ENCODE measurements at regions not wholly inside any gene's neighbourhood (a gene's known extent, or its start where the extent isn't known, plus 50 kb on each side); places are given as distances from the start of the nearest gene placed in this dataset.

DNA sequence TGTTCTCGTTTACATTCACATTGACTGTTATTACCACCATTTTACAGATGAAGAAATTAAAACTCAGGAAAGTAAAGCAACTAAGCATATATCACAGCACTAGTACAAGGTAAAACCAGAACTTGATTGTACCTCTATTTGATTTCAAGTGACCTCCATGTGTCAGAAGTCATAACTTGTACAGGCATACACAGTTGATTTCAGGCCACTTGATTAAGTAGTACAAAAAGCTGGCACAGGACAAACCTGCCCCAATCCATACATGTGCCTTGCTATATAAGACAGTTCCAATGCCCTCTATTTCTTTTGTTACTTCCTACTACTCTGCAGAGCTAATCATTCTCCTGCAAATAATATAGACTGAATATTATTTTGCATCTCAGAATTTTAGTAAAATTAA, 58.8 kb upstream of the VGLL2 start:
- Mint-ChIP-seq H3K27me3 (no peaks in the 10 kb centered on the region), H3K36me3 (no peaks in the 10 kb centered on the region), H3K9me3 (peaks cover 0 to 5% (median 0%) of the 10 kb centered on the region in 5 donors), H3K4me3 (no peak overlapping the region), H3K27ac (no peak overlapping the region), H3K4me1 (no peaks in the 10 kb centered on the region)
- H3K9me3 ChIP-seq (ENCODE audit: low read length) = no peaks in the 10 kb centered on the region
- ChIA-PET CTCF (no interaction called here), POLR2A (no interaction called here)
- H3K27me3 ChIP-seq (ENCODE audit: insufficient read depth, low read length, poor library complexity, severe bottlenecking) = no peaks in the 10 kb centered on the region
- H3K36me3 ChIP-seq (ENCODE audit: insufficient read depth, low read length) = no peaks in the 10 kb centered on the region
- DNase-seq = no peak
- no peak overlapping the region for H3K4me3 ChIP-seq (ENCODE audit: low read length)
- no peaks in the 10 kb centered on the region for H3K4me1 ChIP-seq (ENCODE audit: insufficient read depth, low read length)
- H3K27ac ChIP-seq (ENCODE audit: low read depth, low read length) = no peak overlapping the region

- ChIA-PET POLR2A (no interaction called here), CTCF (no interaction called here)
- no peaks in the 10 kb centered on the region for H3K27me3 Mint-ChIP-seq
- Histone ChIP-seq H3K4me1 (ENCODE audit: insufficient read depth, low read length) (no peaks in the 10 kb centered on the region), H3K9me3 (ENCODE audit: low read length) (no peaks in the 10 kb centered on the region), H3K4me3 (ENCODE audit: low read length) (no peak overlapping the region), H3K27ac (ENCODE audit: low read depth, low read length) (no peak overlapping the region), H3K27me3 (ENCODE audit: insufficient read depth, low read length, poor library complexity, severe bottlenecking) (no peaks in the 10 kb centered on the region), H3K36me3 (ENCODE audit: insufficient read depth, low read length) (no peaks in the 10 kb centered on the region)
- H3K27ac Mint-ChIP-seq = no peak overlapping the region
- H3K9me3 Mint-ChIP-seq = peaks cover 0 to under 1% (median 0%) of the 10 kb centered on the region in 5 donors
- no peaks in the 10 kb centered on the region for H3K4me1 Mint-ChIP-seq
- no peak overlapping the region for H3K4me3 Mint-ChIP-seq
- no peaks in the 10 kb centered on the region for H3K36me3 Mint-ChIP-seq
- DNase-seq = no peak
Measured at GRCh38 chr6:117206944-117207687, 58.2 kb upstream of the VGLL2 start.

DNA sequence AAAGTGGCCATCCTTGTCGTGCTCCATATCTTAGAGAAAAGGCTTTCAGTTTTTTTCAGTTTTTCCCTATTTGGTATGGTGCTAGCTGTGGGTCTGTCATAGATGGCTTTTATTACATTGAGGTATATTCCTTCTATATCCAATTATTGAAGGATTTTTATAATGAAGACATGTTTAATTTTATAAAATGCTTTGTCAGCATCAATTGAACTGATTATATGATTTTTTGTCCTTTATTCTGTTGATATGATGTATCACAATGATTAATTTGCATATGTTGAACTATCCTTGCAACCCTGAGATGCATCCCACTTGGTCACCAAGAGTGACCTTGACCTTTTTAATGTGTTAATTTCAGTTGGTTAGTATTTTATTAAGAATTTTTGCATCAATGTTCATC, 55.1 kb upstream of the VGLL2 start:
- peaks cover 0 to 5% (median 0%) of the 10 kb centered on the region in 5 donors for H3K9me3 Mint-ChIP-seq
- CTCF ChIA-PET = no interaction called here
- no peak overlapping the region for H3K27ac Mint-ChIP-seq
- no peak overlapping the region for H3K27ac ChIP-seq (ENCODE audit: low read depth, low read length)
- no peaks in the 10 kb centered on the region for H3K4me1 Mint-ChIP-seq
- DNase-seq = no peak
- no peaks in the 10 kb centered on the region for H3K27me3 ChIP-seq (ENCODE audit: insufficient read depth, low read length, poor library complexity, severe bottlenecking)
- no peaks in the 10 kb centered on the region for H3K27me3 Mint-ChIP-seq
- H3K4me3 Mint-ChIP-seq = no peak overlapping the region
- POLR2A ChIA-PET = no interaction called here
- H3K9me3 ChIP-seq (ENCODE audit: low read length) = no peaks in the 10 kb centered on the region
- no peaks in the 10 kb centered on the region for H3K36me3 ChIP-seq (ENCODE audit: insufficient read depth, low read length)
- H3K4me1 ChIP-seq (ENCODE audit: insufficient read depth, low read length) = no peaks in the 10 kb centered on the region
- H3K4me3 ChIP-seq (ENCODE audit: low read length) = no peak overlapping the region
- H3K36me3 Mint-ChIP-seq = no peaks in the 10 kb centered on the region

DNA sequence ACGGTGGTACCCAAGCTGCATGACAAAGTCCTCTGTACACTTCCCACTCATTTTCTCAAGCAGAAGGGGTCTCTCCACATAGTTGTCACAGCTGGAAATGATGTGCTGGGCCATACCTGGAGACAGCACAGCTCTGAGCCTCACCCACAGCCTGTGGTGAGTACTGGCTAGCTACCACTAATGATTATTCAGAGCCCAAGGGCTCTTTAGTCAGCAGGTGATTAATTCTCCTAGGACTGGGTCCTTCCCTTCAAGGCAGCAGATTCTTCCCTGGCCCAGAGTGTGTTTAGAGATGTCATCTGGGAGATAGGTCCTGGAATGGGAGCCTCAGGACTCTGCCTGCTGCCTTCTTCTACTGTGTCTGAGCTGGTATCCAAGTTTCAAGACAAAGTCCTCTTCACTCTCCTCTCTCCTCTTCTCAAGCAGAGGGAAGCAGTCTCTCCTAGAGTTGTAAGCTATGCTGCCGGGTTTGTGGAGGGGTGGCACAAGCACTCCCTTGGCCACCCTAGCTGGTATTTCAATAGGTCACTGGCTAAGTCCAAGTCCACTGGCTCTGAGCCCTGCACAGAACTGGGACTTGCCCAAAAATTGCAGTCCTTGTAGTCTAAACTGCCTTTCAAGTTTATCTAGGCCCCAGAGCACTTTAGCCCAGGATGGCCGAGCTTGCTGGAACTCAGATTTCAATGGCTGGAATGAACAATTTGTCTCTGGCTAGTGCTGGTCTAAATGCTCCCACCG, 49.8 kb upstream of the VGLL2 start:
- Mint-ChIP-seq H3K36me3 (no peaks in the 10 kb centered on the region), H3K4me1 (no peaks in the 10 kb centered on the region), H3K27ac (no peak overlapping the region), H3K9me3 (peaks cover 0 to 5% (median 0%) of the 10 kb centered on the region in 5 donors), H3K27me3 (peaks cover 0 to 4% of the 10 kb centered on the region in 2 donors), H3K4me3 (no peak overlapping the region)
- Histone ChIP-seq H3K4me1 (ENCODE audit: insufficient read depth, low read length) (no peaks in the 10 kb centered on the region), H3K27me3 (ENCODE audit: insufficient read depth, low read length, poor library complexity, severe bottlenecking) (no peaks in the 10 kb centered on the region), H3K36me3 (ENCODE audit: insufficient read depth, low read length) (no peaks in the 10 kb centered on the region), H3K4me3 (ENCODE audit: low read length) (no peak overlapping the region), H3K9me3 (ENCODE audit: low read length) (no peaks in the 10 kb centered on the region), H3K27ac (ENCODE audit: low read depth, low read length) (no peak overlapping the region)
- DNase-seq = no peak
- POLR2A ChIA-PET = no interaction called here
- CTCF ChIA-PET = no interaction called here

Measured in CD8-positive, alpha-beta memory T cell (primary cell).